ENCODE measurements at regions not wholly inside any gene's neighbourhood (a gene's known extent, or its start where the extent isn't known, plus 50 kb on each side); places are given as distances from the start of the nearest gene placed in this dataset.

GRCh38 chr5:146944764-146945616, 66.4 kb upstream of the PPP2R2B start:
- TF ChIP-seq CTCF (IDR thresholded peaks at IDR 0.05): no peak
- no peak for TF ChIP-seq POLR2A (IDR thresholded peaks at IDR 0.05)
- TF ChIP-seq EP300 (IDR thresholded peaks at IDR 0.05): no peak
- TF ChIP-seq POLR2AphosphoS5 (IDR thresholded peaks at IDR 0.05): no peak

All from suprapubic skin (tissue), 4 donors.